Osteocyte (in vitro differentiated cells): ENCODE measurements at regions not wholly inside any gene's neighbourhood (a gene's known extent, or its start where the extent isn't known, plus 50 kb on each side); places are given as distances from the start of the nearest gene placed in this dataset.

Source experiments
- DNase-seq: peaks from one replicate; pipeline ENCODE4 v3.0.0; 2021; ENCODE audit warnings: mixed read lengths; ENCODE audit not compliant: unreplicated experiment; ENCODE audit errors: extremely low spot score
- H3K27ac Mint-ChIP-seq: one replicate; pipeline ENCODE4 v1.8.0; 2021; ENCODE audit warnings: mild to moderate bottlenecking, mixed read lengths; ENCODE audit not compliant: unreplicated experiment
- H3K27me3 Mint-ChIP-seq: one replicate; pipeline ENCODE4 v1.8.0; 2021; ENCODE audit warnings: mixed read lengths; ENCODE audit not compliant: unreplicated experiment
- H3K36me3 Mint-ChIP-seq: one replicate; pipeline ENCODE4 v1.8.0; 2021; ENCODE audit warnings: mixed read lengths; ENCODE audit not compliant: unreplicated experiment
- H3K4me1 Mint-ChIP-seq: one replicate; pipeline ENCODE4 v1.8.0; 2021; ENCODE audit warnings: mixed read lengths; ENCODE audit not compliant: unreplicated experiment
- H3K4me3 Mint-ChIP-seq: one replicate; pipeline ENCODE4 v1.8.0; 2021; ENCODE audit warnings: mild to moderate bottlenecking, moderate library complexity, mixed read lengths; ENCODE audit not compliant: unreplicated experiment
- H3K9me3 Mint-ChIP-seq: one replicate; pipeline ENCODE4 v1.8.0; 2021; ENCODE audit warnings: mixed read lengths; ENCODE audit not compliant: unreplicated experiment
- CTCF ChIP-seq: fragments of 200-600 bp; sonication (generic); IDR thresholded peaks from 2 replicates; pipeline ENCODE4 v1.5.0; 2021; ENCODE audit warnings: antibody characterized with exemption, mild to moderate bottlenecking, moderate library complexity

GRCh38 chr2:59428940-59429339 is 1124.5 kb downstream of the BCL11A start:
- no peak overlapping the region for H3K27ac Mint-ChIP-seq
- peaks cover 1% of the 10 kb centered on the region for H3K36me3 Mint-ChIP-seq
- no peak for DNase-seq
- H3K27me3 Mint-ChIP-seq = no peaks in the 10 kb centered on the region
- no peaks in the 10 kb centered on the region for H3K4me1 Mint-ChIP-seq
- peaks cover 35% of the 10 kb centered on the region for H3K9me3 Mint-ChIP-seq
- no peak for TF ChIP-seq CTCF
- no peak overlapping the region for H3K4me3 Mint-ChIP-seq

GRCh38 chr2:59427980-59428379 is 1125.5 kb downstream of the BCL11A start:
- DNase-seq = no peak
- no peak overlapping the region for H3K4me3 Mint-ChIP-seq
- no peak overlapping the region for H3K27ac Mint-ChIP-seq
- no peaks in the 10 kb centered on the region for H3K4me1 Mint-ChIP-seq
- no peaks in the 10 kb centered on the region for H3K27me3 Mint-ChIP-seq
- H3K9me3 Mint-ChIP-seq = peaks cover 31% of the 10 kb centered on the region
- peaks cover 1% of the 10 kb centered on the region for H3K36me3 Mint-ChIP-seq
- no peak for TF ChIP-seq CTCF

GRCh38 chr2:59425247-59425646 is 1128.2 kb downstream of the BCL11A start:
- Mint-ChIP-seq H3K27ac (no peak overlapping the region), H3K4me1 (no peaks in the 10 kb centered on the region), H3K4me3 (no peak overlapping the region), H3K9me3 (peaks cover 25% of the 10 kb centered on the region), H3K27me3 (no peaks in the 10 kb centered on the region), H3K36me3 (no peaks in the 10 kb centered on the region)
- no peak for DNase-seq
- TF ChIP-seq CTCF = no peak

- H3K9me3 Mint-ChIP-seq = peaks cover 37% of the 10 kb centered on the region
- TF ChIP-seq CTCF = no peak
- no peak overlapping the region for H3K4me3 Mint-ChIP-seq
- no peaks in the 10 kb centered on the region for H3K4me1 Mint-ChIP-seq
- no peak overlapping the region for H3K27ac Mint-ChIP-seq
- no peak for DNase-seq
- H3K27me3 Mint-ChIP-seq = no peaks in the 10 kb centered on the region
- H3K36me3 Mint-ChIP-seq = no peaks in the 10 kb centered on the region
Observed at GRCh38 chr2:59413751-59414570, 1139.5 kb downstream of the BCL11A start.

- no peaks in the 10 kb centered on the region for H3K36me3 Mint-ChIP-seq
- TF ChIP-seq CTCF = no peak
- no peak overlapping the region for H3K4me3 Mint-ChIP-seq
- no peaks in the 10 kb centered on the region for H3K27me3 Mint-ChIP-seq
- H3K9me3 Mint-ChIP-seq = peaks cover 13% of the 10 kb centered on the region
- DNase-seq = no peak
- no peak overlapping the region for H3K27ac Mint-ChIP-seq
- no peaks in the 10 kb centered on the region for H3K4me1 Mint-ChIP-seq
Observed at GRCh38 chr2:59399126-59399525, 1154.3 kb downstream of the BCL11A start.
